ENCODE measurements at regions not wholly inside any gene's neighbourhood (a gene's known extent, or its start where the extent isn't known, plus 50 kb on each side); places are given as distances from the start of the nearest gene placed in this dataset.

GRCh38 chr10:35783305-35783838, 141.3 kb upstream of the FZD8 start:
- TF ChIP-seq CTCF (IDR thresholded peaks at IDR 0.05; ENCODE audit: low read depth, low read length), result no peak
- no peak for TF ChIP-seq POLR2A (IDR thresholded peaks at IDR 0.05; ENCODE audit: extremely low read depth, insufficient read length)
